ENCODE measurements at regions not wholly inside any gene's neighbourhood (a gene's known extent, or its start where the extent isn't known, plus 50 kb on each side); places are given as distances from the start of the nearest gene placed in this dataset.
"Not testable (repeated sequence)": the region's sequence is repeated elsewhere in the genome, so short reads cannot be mapped to it uniquely, and the experiment has no call there.

DNA sequence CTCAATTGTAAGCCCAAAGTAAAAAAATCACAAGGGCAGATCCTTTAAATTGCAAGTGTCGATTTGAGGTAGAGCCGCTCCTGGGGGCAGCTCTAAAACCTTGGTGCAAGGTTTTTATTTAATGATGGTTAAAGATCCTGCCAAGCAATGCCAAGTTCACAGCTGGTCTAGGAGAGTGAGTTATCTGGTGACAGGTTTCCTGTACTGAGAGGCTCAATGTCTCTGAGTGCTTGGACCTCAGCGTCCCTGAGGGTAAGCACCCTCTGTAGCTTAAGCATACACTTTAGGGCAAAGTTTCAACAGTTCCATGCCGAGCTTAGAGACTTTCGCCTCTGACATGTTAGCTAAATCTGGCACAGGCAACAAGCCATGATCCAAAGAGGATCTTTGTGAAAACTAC lies 119.8 kb upstream of the EGFLAM start:
- H3K36me3 ChIP-seq (replicated peaks in 1 of 2): no peaks in the 10 kb centered on the region
- 63 to 80% (median 72%) methylated on average over 5 of the region's 5 CpGs for WGBS, 4 donors
- H3K27me3 ChIP-seq: no peaks in the 10 kb centered on the region
- H3K4me3 ChIP-seq: no peak overlapping the region
- no peak for TF ChIP-seq POLR2A (IDR thresholded peaks at IDR 0.05)
- TF ChIP-seq, protein P1, sequence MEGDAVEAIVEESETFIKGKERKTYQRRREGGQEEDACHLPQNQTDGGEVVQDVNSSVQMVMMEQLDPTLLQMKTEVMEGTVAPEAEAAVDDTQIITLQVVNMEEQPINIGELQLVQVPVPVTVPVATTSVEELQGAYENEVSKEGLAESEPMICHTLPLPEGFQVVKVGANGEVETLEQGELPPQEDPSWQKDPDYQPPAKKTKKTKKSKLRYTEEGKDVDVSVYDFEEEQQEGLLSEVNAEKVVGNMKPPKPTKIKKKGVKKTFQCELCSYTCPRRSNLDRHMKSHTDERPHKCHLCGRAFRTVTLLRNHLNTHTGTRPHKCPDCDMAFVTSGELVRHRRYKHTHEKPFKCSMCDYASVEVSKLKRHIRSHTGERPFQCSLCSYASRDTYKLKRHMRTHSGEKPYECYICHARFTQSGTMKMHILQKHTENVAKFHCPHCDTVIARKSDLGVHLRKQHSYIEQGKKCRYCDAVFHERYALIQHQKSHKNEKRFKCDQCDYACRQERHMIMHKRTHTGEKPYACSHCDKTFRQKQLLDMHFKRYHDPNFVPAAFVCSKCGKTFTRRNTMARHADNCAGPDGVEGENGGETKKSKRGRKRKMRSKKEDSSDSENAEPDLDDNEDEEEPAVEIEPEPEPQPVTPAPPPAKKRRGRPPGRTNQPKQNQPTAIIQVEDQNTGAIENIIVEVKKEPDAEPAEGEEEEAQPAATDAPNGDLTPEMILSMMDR (IDR thresholded peaks at IDR 0.05): no peak
- H3K4me1 ChIP-seq (replicated peaks in 1 of 2): no peaks in the 10 kb centered on the region
- intact Hi-C loops (cut with DNase I): no loop called here
- no peak overlapping the region for H3K27ac ChIP-seq
- H3K9me3 ChIP-seq (replicated peaks in 1 of 3): no peaks in the 10 kb centered on the region
- DNase-seq: no peak

DNA sequence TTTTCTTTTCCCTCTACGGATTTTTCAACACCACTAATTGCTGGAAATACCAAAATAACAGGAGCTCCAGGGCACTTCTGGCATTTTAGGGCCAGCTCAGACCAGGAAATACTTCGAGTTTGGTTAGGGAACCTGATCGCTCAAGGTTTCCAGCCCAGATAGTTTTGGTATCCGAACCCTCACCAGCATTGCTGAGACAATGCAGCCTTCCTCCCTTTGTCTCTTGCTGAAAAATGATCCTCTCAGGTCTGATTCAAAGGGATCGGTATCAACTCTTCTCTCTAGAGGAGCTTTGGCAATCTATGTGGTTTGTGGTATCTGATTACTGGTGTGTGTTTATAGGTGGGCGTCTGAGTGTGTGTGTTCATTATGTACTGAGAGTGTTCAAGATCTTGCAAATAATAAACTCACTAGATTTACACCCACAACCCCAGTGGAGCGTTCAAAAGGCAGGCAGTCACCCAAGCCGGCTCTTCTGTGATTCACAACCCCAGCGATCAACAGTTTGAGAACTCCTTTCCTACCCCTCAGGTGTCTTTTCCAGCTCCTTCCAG lies 122.8 kb upstream of the EGFLAM start:
- WGBS, 4 donors: 72 to 83% (median 77%) methylated on average over 9 of the region's 9 CpGs
- intact Hi-C loops (cut with DNase I): no loop called here
- H3K27me3 ChIP-seq: no peaks in the 10 kb centered on the region

DNA sequence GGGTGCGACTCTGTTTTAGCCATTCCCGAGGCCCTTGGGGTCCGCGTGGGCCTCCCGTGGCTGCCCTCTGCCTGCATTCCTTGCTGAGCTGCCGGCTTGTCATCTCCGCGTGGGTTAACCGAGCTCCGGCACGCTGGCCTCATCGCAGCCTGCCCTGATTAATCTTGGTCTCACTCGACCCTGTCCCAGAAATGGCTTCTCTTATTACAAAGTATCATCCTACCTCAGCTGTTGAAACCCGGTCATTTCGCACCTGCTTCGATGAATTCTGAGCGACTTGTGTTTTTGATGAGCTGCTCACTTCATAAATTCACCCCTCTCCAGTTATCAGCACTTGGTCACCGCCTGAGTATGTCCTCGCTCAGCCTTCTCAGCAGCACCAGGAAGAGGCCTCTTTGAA lies 123.5 kb upstream of the EGFLAM start:
- no peak overlapping the region for H3K4me3 ChIP-seq
- WGBS, 4 donors: 74 to 81% (median 79%) methylated on average over 18 to 19 of the region's 19 CpGs
- intact Hi-C loops (cut with DNase I): no loop called here
- no peak for DNase-seq
- no peak overlapping the region for H3K27ac ChIP-seq
- no peaks in the 10 kb centered on the region for H3K36me3 ChIP-seq (replicated peaks in 1 of 2)
- H3K4me1 ChIP-seq (replicated peaks in 1 of 2): no peaks in the 10 kb centered on the region
- TF ChIP-seq, protein P1 (IDR thresholded peaks at IDR 0.05): no peak
- TF ChIP-seq POLR2A (IDR thresholded peaks at IDR 0.05): no peak
- no peaks in the 10 kb centered on the region for H3K27me3 ChIP-seq
- H3K9me3 ChIP-seq (replicated peaks in 1 of 3): no peaks in the 10 kb centered on the region

More for the DNA sequence above, 122.8 kb upstream of the EGFLAM start:
- TF ChIP-seq, protein P1 (IDR thresholded peaks at IDR 0.05): no peak
- no peak for TF ChIP-seq POLR2A (IDR thresholded peaks at IDR 0.05)
- no peak overlapping the region for H3K27ac ChIP-seq
- H3K4me3 ChIP-seq: no peak overlapping the region
- H3K4me1 ChIP-seq (replicated peaks in 1 of 2): no peaks in the 10 kb centered on the region
- no peaks in the 10 kb centered on the region for H3K36me3 ChIP-seq (replicated peaks in 1 of 2)
- DNase-seq: no peak
- no peaks in the 10 kb centered on the region for H3K9me3 ChIP-seq (replicated peaks in 1 of 3)

DNA sequence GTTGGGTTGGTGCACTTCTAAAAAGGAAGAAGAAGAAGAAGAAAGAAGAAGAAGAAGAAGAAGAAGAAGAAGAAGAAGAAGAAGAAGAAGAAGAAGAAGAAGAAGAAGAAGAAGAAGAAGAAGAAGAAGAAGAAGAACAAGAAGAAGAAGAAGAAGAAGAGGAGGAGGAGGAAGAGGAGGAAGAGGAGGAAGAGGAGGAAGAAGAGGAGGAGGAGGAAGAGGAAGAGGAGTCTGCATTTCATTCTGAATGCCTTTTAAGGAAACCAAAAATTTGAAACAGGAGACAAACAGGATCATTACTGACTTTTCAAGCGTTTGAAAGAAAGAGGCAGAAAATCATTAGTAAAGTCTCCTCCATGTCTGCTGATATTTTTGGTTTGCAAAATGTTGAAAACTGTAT lies 124.1 kb upstream of the EGFLAM start:
- H3K4me1 ChIP-seq (replicated peaks in 1 of 2); H3K36me3 ChIP-seq (replicated peaks in 1 of 2); intact Hi-C loops (cut with DNase I); H3K4me3 ChIP-seq; H3K27ac ChIP-seq; DNase-seq; H3K9me3 ChIP-seq (replicated peaks in 1 of 3); H3K27me3 ChIP-seq: not testable (repeated sequence)
- 77 to 82% (median 77%) methylated on average over 1 of the region's 1 CpG for WGBS, 4 donors

DNA sequence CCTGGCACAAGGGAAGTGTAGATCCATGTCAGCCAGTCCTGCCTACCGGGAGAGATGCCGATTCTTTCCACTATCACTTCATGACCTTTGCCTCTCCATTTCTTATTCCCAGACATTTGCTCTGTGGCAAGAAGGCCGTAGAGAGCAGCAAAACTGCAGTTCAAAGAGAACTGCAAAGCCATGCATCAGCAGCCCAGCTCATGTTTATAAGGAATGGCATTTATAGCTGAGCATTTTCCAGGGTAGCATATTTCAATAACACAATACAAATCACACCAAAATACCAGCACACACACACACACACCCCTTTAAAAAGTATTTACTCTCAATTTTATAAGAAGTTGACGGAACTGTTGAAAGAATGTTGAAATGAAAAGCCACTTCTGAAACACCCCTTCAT lies 126.7 kb upstream of the EGFLAM start:
- H3K4me3 ChIP-seq: no peak overlapping the region
- intact Hi-C loops (cut with DNase I): no loop called here
- TF ChIP-seq, protein P1 (IDR thresholded peaks at IDR 0.05): no peak
- no peak for TF ChIP-seq POLR2A (IDR thresholded peaks at IDR 0.05)
- no peak overlapping the region for H3K27ac ChIP-seq
- H3K9me3 ChIP-seq (replicated peaks in 1 of 3): no peaks in the 10 kb centered on the region
- H3K36me3 ChIP-seq (replicated peaks in 1 of 2): no peaks in the 10 kb centered on the region
- no peaks in the 10 kb centered on the region for H3K4me1 ChIP-seq (replicated peaks in 1 of 2)
- 60 to 65% (median 62%) methylated on average over 4 of the region's 4 CpGs for WGBS, 4 donors
- no peak for DNase-seq
- no peaks in the 10 kb centered on the region for H3K27me3 ChIP-seq

Measured in adrenal gland (tissue), 9 donors.